ENCODE measurements at regions not wholly inside any gene's neighbourhood (a gene's known extent, or its start where the extent isn't known, plus 50 kb on each side); places are given as distances from the start of the nearest gene placed in this dataset.
A peak's percentile ranks its signal among the peaks of the same experiment; 100 is the strongest.

DNA sequence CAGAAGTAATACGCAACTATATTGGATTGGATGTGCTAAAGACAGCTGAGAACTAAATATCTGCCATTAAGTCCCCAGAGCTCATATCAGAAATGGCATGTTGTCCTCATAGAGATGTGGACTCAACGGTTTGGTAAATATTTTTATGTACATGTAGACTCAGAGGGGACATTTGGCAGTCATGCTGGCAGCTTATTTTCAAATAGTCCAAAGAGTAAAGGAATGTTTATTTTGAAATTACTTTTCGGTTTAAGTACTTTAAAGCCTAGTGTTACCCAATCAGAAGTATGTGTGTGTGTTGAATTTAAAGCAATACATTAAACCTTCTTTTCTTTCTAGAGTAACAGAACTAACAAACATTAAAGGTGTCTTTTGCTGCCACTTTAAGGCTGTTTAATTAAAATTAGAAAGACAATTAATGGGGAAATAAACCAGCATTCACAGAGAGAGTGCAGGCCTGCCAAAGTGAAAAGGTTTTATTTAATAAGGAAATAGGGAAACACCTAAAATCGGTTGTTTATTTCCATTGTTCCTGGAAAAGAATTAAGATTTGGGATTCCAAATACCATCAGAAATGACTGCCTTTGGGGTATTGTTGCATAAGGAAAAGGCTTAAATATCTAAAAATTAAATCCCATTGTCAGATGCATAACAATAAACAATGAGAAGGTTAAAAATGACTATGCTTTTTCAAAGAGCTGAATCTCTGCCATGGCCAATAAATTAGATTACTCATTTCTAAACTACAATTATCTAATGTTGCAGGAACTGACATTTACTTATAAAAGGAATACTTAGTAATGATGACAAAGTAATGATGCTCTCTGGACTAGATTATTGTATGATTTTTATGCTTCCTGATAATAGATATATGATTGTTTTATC lies 113.4 kb upstream of the AHR start:
- DNase-seq = no peak

DNA sequence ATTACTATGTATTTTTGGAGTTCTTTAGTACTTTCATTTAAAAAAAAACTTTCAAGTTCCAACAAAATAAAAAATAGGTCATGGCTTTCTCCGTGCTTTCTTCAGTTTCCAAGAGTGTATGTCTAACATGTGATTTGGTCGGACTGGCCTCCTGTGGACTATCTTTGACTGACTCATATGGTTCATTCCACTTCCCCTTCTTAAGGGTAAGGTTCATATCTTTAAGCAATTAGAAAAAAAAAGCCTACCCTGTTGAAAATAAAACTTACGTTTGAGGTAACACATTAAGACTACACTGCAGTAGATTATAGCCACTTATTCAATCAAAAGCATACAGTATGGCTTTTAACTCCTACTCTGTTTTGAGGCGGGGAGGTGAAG lies 112.8 kb upstream of the AHR start:
- no peak for DNase-seq

DNA sequence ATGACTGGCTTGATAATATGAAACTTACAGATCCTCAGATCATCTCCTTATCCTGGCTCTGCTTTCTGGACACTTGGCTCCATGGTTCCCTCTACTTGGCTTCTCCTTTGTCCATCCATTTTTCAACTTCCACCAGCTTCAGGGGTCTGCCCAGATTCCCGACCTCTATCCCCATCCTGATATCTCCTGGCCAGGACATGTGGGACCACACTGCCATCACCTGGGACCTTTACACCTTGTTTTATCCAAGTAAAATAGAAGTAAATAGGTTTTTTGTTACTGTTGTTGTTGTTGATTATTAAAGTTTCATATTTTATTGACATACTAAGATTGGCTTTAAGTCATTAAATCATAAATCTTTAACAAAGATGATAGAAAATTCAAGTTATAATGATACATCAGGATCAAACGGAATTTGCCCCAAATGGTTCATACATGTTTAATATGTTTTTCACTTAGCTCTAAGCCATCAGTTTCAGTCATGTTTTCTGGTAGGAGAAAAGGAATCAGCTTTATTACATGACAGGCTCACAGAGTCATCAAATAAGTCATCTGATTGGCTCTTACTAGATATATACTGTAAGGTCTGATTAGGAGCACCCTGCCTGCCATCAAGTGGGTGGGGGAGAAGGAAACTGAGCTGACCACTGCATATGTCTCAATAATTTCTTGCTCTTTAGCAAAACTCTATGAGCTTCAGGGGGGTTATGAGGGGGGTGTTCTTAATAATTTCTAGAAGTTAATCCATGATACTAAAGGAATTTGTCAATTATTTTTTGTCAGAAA lies 111.5 kb upstream of the AHR start:
- no peak for DNase-seq

DNA sequence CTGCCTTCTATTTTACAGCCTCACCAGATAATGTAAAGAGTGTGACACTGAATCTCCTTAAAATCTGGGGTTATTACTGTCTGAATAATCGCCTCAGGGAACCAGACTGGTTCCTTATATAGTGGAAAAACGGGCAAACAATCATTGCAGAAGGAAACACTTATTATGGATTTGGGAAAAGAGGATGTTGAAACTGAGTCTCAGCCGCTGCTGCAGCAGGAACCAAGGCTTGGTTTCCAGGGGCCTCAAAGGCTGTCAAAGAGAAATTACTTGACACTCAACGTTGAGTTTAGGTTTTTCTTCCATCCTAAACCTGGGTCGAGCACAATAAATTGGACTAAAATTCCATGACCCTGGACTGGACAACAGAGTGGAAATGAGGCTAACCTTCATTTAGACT lies 103.8 kb upstream of the AHR start:
- no peak for DNase-seq

DNA sequence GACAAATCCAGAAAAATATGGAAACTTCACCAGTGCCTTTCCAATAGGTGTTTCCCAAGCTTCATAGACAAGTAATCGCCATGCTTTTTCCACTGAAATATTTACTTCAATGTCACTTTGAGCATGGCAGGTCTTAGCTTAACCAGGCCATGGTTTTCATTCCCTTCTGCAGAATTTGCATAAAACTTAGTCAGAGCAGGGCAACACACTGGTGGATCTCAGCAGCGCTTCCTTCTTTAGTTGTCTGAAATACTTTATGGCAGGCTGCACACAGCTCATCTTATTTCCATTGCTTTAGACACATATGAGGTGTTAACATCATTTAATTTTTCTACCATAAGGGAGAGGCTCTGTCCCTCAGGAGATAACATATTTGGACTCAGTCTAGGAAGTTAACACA lies 102.9 kb upstream of the AHR start:
- DNase-seq = no peak

DNA sequence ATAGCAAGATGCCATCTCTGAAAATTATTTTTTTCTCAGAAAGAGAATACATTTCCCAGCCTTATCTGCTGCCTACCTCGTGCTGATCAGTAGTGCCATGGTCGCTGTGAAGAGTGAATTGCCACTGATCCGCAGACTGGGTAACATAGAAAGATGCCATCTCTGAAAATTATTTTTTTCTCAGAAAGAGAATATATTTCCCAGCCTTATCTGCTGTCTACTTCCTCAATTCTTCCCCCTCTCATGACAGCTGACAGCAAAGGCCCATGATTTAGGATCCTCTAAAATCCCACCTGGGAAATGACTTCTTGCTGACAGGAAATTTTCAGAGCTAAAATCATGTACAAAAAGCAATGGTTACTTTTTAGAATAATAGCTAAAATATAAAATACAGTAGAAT lies 92.5 kb upstream of the AHR start:
- no peak for DNase-seq

DNA sequence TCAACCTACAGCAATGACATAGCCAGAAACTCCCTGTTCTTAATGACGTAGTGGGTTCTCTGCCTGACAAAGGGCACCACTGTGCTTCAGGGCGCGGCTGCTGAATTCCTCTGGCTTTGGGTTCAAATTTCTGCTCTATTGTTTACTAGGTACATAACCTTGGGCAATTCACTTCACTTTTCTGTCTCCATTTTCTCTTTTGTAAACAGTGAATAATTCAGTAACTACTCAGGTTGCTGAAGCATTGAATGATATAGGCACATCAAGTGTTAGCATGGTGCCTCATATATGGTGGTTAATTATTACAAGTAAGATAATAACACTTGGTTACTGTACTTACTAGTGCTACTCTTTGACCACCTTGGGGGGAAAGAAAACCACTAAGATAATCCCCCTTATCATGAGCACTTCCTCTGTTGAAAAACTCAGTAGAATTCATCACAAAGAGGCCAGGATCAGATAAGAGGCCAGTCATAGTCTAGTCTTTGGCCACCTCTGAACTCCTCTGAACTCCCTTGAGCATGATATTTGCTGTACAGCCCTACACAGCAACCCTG lies 92.0 kb upstream of the AHR start:
- no peak for DNase-seq

DNA sequence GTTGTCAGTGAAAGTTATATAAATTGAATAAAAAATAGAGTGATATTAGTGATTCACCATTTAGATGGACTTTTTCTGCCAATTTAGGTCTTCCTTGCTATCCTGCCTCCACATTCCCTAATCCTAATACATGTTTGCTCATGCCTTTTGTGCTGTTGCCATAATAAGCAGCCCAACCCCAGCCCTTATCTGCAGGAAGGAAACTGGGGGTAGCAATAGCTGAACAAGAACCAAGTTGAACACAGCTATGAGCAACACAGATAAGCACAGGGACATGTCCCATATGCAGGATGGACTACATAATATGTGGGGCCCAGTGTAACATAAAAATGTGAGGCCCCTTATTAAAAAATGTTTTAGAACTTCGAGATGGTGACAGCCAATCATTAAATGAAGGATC lies 91.2 kb upstream of the AHR start:
- no peak for DNase-seq

DNA sequence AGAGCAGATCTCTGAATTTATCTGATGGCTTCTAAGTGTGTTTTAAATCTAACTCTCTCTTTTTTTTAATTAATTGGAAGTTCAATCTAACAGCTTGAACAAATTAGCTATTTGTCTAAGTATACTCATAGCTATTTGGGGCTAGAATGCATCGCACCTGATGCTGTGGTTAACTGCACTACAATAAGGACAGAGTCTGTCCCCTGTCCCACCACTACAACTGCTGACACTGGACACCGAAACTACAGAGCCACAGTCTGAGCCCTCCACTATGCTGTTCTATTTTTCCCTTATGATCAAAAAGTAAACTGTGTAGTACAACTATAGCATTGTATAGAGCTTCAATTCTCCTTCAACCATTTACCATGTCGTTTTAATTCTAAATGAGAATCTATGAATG lies 89.4 kb upstream of the AHR start:
- no peak for DNase-seq

DNA sequence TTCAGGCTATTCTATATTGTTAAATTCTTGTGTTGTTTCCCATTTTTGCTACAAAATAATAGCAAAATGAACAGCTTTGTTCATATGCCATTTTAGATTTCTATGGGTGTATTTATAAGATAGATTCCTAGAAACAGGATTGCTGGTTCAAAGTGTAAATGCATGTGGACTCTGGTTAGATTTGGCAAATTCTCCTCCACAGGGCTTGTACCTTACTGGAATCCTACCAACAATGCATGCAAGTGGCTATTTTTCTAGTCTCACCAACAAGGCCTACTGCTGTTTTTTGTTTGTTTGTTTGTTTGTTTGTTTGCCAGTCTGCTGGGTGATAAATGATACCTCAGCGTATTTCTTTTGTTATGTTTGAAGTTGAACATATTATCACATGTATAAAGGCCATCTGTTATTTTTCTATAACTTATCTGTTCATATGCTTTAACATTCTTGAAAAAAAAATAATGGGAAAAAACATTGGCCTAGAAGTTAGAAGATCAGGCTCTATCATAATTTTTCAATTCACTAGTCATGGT lies 87.1 kb upstream of the AHR start:
- no peak for DNase-seq

DNA sequence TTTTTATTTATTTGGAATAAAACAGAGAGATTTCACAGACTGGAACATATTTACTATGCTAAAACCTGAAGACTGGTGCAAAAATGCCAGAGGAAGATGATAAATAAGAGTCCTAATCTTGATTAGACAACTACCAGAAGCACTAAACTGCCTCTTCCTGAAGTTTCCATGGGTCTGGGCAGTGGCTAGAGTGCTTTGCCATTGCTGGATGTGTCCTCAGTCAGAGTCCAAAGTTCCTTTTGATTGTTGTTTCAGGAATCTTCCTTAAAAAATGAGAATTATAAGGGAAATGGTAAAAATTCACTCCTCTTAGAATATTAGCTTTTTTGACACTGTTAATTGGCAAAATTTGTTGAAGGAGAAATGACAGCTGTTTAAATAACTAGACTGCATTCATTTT lies 86.3 kb upstream of the AHR start:
- DNase-seq = no peak

DNA sequence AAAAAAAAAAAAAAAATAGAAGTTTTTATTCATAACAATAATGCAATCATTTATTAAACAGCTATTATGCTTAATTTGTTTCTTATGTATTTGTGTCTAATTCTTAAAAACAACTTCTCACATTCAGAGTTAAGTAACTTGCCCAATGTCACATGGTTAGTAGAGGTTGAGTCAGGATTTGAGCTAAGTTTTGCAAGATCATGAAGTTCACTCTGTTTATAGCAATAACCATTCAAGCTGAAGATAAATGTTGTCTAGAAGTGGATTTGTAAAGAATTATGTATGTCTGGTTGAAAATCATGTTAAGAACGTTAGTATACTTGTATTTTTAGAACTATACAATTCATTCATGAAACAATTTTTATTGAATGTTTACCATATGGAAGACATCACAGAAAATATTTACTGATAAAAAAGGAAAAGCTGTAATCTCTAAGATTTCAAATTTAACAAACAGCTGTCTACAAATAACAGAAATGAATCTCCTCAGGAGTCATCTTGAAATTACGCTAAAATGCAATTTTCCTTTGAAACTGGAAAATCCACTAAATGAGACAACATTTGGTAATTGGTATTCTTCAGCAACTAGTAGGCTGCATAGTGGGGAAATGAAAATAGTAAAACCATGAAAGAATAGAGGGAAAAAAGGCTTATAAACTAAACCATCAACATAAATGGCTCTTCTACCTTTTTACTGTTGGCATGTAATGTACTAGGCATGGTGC lies 70.5 kb upstream of the AHR start:
- DNase-seq = no peak

DNA sequence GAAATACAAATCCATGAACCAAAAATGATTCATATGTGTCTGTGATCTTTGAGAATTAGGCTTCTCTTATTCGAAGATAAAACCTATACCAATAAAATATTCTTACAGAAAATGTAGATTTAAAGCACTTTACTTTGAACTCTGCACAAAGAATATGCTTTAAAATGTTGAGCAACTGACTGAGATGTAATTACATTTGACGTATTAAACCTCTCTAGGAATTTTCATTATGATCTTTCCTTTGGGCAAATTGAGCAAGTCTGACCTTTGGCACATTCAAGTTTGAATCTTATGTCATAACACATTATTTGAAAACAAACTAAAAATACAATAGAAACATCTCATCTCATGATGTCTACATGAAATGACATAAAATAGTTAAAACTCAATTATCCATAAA lies 69.2 kb upstream of the AHR start:
- DNase-seq = no peak

DNA sequence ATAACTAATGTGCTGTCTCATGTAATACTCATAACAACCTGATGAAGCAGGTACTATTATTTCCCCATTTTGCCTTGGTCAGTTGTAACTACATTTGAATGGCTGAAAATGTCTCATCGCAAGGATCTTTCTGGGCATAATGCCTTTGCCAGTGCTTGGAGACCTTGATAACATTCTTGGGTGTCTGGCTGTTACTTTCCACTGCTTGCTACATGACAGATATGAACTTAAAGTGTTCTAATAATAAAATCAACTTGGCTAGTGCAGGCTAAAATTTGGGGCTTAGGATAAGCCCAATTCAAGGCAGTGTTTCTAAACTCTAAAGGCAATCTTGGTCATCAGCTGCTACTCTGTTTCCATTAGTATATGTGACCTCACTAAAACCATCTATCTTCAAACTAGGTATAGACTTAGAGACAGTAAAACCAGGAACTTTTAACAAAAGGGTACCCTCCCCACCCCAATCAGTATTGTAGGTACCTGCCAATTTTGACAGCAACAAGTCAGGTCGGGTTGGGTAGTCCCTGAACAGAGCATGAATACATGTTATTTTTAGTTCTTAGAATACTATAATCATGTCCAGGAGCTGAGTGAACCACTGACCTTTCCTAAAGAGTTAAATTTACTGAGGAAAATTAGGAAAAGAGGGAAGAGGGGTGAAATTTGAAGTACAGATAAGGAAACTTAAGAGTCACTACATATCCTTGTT lies 68.2 kb upstream of the AHR start:
- no peak for DNase-seq

DNA sequence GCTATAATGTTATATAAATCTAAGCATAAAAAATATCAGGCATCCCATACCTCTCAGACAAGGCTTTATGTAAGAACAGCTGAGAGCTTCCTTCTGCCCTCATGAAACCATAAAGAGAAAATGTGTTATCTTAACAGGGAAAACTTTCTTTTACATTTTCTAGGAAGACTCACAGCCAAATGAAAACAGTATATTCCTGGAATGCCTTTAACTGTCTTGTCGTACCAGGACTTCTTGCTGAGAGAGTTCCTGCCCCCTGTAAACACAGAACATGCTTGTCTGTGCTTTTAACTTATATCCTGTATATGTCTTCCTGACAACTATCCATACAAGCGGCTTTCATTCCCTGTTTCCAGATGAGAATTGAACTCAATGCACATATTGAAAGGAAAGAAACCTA lies 64.8 kb upstream of the AHR start:
- no peak for DNase-seq

DNA sequence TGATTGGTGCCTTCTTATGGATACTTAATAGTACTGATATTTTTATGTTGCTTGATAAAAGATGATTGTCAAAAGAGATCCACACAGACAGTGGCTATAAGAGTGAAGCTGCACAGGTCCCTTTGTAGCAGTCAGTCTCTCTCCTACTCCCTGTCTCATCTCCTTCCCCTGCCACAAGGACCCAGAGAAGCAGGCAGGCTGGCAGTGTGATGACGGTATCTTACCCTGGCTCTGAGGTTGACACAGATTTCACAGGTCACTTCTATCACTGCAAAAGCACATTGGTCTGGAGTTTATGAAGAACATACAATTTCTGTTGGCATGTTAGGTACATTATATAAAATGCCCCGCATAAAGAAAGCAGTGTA lies 64.4 kb upstream of the AHR start:
- DNase-seq = peak in 5 of 6 experiments; percentile 1 to 63 (median 35)

DNA sequence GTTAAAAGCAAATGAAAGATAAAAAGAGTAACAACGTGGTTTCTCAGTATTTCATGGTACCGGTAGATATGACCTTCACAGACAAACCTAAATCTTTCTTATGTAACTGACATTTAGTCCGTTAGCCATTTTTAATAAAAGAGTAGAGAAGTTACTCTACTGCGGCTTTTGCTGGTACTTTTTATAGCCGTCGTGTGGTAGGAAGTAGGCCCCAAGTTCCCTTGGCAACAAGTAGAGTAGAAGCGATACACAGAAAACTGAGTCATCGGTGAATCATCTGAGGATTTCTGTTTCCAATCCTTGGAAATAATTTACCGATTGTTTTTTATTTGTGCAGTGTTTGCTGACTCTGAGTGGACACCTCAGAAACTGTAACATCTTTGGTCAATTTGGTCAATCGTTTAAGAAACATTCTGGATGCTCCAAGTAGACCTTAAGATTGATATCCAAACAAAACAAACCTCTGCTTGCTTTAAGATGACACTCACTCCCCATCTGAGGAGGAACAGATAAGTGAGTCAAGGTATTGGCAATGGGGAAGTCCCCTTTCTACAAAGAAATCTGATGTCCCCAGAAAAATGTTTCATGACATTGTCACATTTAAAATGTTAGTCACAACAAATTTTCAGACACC lies 63.9 kb upstream of the AHR start:
- DNase-seq = peak in 5 of 6 experiments; percentile 38 to 69 (median 63)

DNA sequence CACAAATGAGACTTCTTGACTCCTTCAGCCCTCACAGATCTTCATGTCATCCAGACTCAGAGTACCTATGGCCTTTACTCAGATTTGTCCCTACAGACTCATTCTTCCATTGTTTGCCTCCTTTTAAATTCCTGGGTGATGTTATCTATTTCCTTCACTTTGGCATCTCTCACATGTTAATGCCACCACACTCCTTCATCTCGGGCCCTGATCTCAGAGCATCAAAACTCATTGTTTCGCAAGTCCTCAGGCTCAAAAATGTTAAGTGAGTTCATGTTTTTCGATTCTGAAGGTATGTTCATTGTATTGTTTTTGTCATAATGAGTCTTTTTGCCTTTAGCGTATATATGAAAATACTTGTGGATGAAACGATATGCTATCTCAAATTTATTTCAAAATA lies 62.3 kb upstream of the AHR start:
- DNase-seq = no peak

DNA sequence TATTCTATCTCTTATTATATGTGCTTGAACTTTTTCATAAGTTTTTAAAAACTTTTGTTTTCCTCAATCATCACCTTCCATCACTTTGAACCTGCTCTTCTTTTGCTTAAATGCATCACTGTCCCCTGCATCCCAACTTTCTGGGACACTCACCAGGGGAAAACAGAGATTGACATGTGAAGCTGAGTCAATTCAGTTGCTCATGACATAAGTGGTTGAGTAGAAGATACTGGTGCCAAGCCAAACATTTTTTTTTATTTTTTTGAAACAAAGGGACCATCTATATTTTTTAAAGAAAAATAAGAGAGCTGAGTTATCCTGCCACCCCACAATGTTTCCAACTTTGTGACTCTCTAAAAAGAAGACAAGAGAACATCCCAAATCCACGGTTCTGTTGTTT lies 61.8 kb upstream of the AHR start:
- no peak for DNase-seq

DNA sequence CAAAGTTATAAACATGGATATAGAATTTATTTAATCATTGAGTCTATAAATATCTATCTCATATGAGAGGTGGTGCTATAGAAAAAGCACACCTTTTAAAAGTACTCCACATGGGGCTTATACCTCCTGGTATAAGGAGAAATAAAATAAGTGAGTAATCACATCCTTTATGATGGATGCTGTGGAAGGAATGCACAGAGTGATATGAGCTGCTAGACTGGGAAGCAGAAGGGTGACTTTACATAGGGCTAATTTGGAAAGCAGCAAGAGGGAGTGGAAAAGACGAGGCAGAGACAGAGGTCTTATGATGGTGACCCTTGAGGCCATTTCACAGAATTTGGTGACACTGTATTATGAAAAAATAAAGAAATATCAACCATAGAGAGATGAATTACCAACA lies 59.4 kb upstream of the AHR start:
- DNase-seq = no peak

DNA sequence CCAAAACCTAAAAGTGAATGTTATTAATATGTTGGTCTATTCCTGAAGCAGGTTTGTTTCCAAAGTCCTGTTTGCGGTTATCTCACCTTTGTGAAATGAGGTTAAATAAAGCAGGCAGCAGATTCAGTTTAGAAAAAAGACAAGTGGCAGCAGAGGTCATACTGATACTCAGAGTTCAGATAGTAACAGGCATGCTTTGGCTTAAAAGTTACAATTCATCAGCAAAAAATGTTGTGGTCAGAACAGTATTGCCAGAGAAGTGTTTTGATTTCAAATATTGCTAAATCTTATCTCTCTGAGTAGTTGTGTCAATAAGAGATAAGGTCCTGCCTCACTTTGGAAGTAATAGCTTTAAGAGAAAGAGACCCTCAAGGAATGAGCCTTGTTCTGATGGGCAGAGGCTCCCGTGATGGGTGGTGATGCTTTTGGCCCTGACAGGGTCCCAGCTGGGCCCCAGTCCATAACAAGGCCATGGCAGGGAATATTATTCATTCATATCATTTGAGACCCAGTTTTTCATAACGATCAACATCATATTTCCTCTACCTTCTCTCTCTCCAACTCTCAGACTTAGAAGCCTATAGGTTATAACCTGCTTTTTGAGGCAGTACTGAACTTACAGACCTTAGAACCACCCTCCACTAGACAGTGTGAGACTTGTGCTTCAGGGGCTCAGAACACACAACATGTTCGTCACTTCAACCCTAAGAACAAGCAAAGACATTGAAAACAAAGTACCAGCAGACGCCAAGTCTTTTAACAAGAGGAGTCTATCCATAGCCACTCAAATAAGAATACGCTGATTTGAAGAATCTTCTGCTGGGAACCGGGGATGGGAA lies 58.5 kb upstream of the AHR start:
- no peak for DNase-seq
